ENCODE measurements at regions not wholly inside any gene's neighbourhood (a gene's known extent, or its start where the extent isn't known, plus 50 kb on each side); places are given as distances from the start of the nearest gene placed in this dataset.
A peak's percentile ranks its signal among the peaks of the same experiment; 100 is the strongest.

GRCh38 chr5:39494534-39494933 lies 69.8 kb upstream of the DAB2 start:
- in situ Hi-C loops (cut with HindIII; ENCODE audit: low sequenced_read_pairs), result no loop called here
- no peak overlapping the region for H3K4me3 ChIP-seq (ENCODE audit: low read depth, low read length)
- TF ChIP-seq CTCF (IDR thresholded peaks at IDR 0.05; ENCODE audit: low read depth, low read length, missing control alignments), result no peak
- DNase-seq (ENCODE audit: low read depth), result no peak

- DNase-seq (ENCODE audit: low read depth), result peak; percentile 50
- in situ Hi-C loops (cut with HindIII; ENCODE audit: low sequenced_read_pairs), result no loop called here
- H3K4me3 ChIP-seq (ENCODE audit: low read depth, low read length), result no peak overlapping the region
- no peak for TF ChIP-seq CTCF (IDR thresholded peaks at IDR 0.05; ENCODE audit: low read depth, low read length, missing control alignments)
These were observed 69.3 kb upstream of the DAB2 start for GRCh38 chr5:39494107-39494510.

- DNase-seq (ENCODE audit: low read depth), result no peak
- no peak overlapping the region for H3K4me3 ChIP-seq (ENCODE audit: low read depth, low read length)
- in situ Hi-C loops (cut with HindIII; ENCODE audit: low sequenced_read_pairs), result no loop called here
- TF ChIP-seq CTCF (IDR thresholded peaks at IDR 0.05; ENCODE audit: low read depth, low read length, missing control alignments), result no peak
These were observed 66.4 kb upstream of the DAB2 start for GRCh38 chr5:39491210-39491609.

- in situ Hi-C loops (cut with HindIII; ENCODE audit: low sequenced_read_pairs), result no loop called here
- TF ChIP-seq CTCF (IDR thresholded peaks at IDR 0.05; ENCODE audit: low read depth, low read length, missing control alignments), result no peak
- DNase-seq (ENCODE audit: low read depth), result no peak
- no peak overlapping the region for H3K4me3 ChIP-seq (ENCODE audit: low read depth, low read length)
These were observed 64.5 kb upstream of the DAB2 start for GRCh38 chr5:39489263-39489662.

- no peak for DNase-seq (ENCODE audit: low read depth)
- in situ Hi-C loops (cut with HindIII; ENCODE audit: low sequenced_read_pairs), result no loop called here
- TF ChIP-seq CTCF (IDR thresholded peaks at IDR 0.05; ENCODE audit: low read depth, low read length, missing control alignments), result no peak
- no peak overlapping the region for H3K4me3 ChIP-seq (ENCODE audit: low read depth, low read length)
These were observed 62.0 kb upstream of the DAB2 start for GRCh38 chr5:39486790-39487189.

GRCh38 chr5:39486361-39486760 lies 61.6 kb upstream of the DAB2 start:
- in situ Hi-C loops (cut with HindIII; ENCODE audit: low sequenced_read_pairs), result no loop called here
- TF ChIP-seq CTCF (IDR thresholded peaks at IDR 0.05; ENCODE audit: low read depth, low read length, missing control alignments), result no peak
- H3K4me3 ChIP-seq (ENCODE audit: low read depth, low read length), result no peak overlapping the region
- no peak for DNase-seq (ENCODE audit: low read depth)

- no peak for DNase-seq (ENCODE audit: low read depth)
- H3K4me3 ChIP-seq (ENCODE audit: low read depth, low read length), result no peak overlapping the region
- TF ChIP-seq CTCF (IDR thresholded peaks at IDR 0.05; ENCODE audit: low read depth, low read length, missing control alignments), result no peak
- in situ Hi-C loops (cut with HindIII; ENCODE audit: low sequenced_read_pairs), result no loop called here
These were observed 60.3 kb upstream of the DAB2 start for GRCh38 chr5:39485079-39485478.

All from astrocyte of the cerebellum (primary cell).